Spleen (tissue), 7 donors: ENCODE measurements at regions not wholly inside any gene's neighbourhood (a gene's known extent, or its start where the extent isn't known, plus 50 kb on each side); places are given as distances from the start of the nearest gene placed in this dataset.

Source experiments
- POLR2A ChIP-seq, 3 donors: fragments of 450-650 bp; IDR thresholded peaks; one replicate each; pipeline ENCODE4 v1.5.1; 2017; ENCODE audit warnings: antibody characterized with exemption in 3 of 3, mild to moderate bottlenecking in 1 of 3
- POLR2AphosphoS5 ChIP-seq, 3 donors: sonication (generic); formaldehyde crosslinking; IDR thresholded peaks; one replicate each; pipeline ENCODE4 v1.5.1; 2017; ENCODE audit warnings: antibody characterized with exemption in 3 of 3
- TF ChIP-seq, protein P1 (sequence below), 11 experiments: fragments of 200-600 bp in 7 of 11; fragments of 450-650 bp in 4 of 11; sonication (generic) in 4 of 11; IDR thresholded peaks in 8 of 11; conservative IDR thresholded peaks in 3 of 11; 1 replicate in 7 of 11; 2 replicates in 4 of 11; pipeline versions ENCODE4 v1.4.0 to v1.8.0; 2016 to 2021; ENCODE audit warnings: antibody characterized with exemption in 11 of 11, inconsistent platforms in 4 of 11, mild to moderate bottlenecking in 1 of 11
- donor health status: DM: no; HTN: no; CAD: no; lungs with moderate emphysema.
- donor health status: DM: no; HTN: no; CAD: no.
- donor health status: DM: no; HTN: no; CAD: no.

DNA sequence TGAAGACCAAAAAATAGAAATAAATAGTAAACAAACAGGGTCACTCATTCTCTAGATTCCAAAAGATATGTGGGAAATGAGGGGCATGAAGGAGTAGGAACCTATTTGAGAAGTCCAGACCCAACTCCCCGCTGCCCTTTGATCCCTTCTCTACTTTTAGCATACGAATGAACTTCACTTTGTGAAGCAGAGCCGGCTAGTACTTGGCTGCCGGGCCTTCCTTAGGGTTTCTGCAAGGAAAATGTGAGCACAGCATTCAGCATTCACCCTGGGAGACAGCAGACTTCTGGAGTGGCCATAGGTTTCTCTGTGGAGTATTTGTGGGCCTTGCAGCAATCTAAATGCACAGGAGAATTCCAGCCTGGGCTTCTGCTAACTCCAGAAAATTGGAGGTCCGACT is 76.3 kb upstream of the PRKAR2B start:
- TF ChIP-seq, protein P1, sequence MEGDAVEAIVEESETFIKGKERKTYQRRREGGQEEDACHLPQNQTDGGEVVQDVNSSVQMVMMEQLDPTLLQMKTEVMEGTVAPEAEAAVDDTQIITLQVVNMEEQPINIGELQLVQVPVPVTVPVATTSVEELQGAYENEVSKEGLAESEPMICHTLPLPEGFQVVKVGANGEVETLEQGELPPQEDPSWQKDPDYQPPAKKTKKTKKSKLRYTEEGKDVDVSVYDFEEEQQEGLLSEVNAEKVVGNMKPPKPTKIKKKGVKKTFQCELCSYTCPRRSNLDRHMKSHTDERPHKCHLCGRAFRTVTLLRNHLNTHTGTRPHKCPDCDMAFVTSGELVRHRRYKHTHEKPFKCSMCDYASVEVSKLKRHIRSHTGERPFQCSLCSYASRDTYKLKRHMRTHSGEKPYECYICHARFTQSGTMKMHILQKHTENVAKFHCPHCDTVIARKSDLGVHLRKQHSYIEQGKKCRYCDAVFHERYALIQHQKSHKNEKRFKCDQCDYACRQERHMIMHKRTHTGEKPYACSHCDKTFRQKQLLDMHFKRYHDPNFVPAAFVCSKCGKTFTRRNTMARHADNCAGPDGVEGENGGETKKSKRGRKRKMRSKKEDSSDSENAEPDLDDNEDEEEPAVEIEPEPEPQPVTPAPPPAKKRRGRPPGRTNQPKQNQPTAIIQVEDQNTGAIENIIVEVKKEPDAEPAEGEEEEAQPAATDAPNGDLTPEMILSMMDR (IDR thresholded peaks at IDR 0.05 in 8 of 11, conservative IDR thresholded peaks at IDR 0.05 in 3 of 11) = no peak
- TF ChIP-seq POLR2A (IDR thresholded peaks at IDR 0.05) (no peak), POLR2AphosphoS5 (IDR thresholded peaks at IDR 0.05) (no peak)
